Tibial nerve (tissue), 4 donors: ENCODE measurements at regions not wholly inside any gene's neighbourhood (a gene's known extent, or its start where the extent isn't known, plus 50 kb on each side); places are given as distances from the start of the nearest gene placed in this dataset.

ENCODE experiments used
- EP300 ChIP-seq, 2 donors: sonication (generic); formaldehyde crosslinking; IDR thresholded peaks; one replicate each; pipeline ENCODE4 v1.6.1; 2017; ENCODE audit warnings: antibody characterized with exemption in 2 of 2, mild to moderate bottlenecking in 1 of 2
- POLR2A ChIP-seq, 2 donors: fragments of 450-650 bp; IDR thresholded peaks; one replicate each; pipeline ENCODE4 v1.6.1; 2017; ENCODE audit warnings: antibody characterized with exemption in 2 of 2, mild to moderate bottlenecking in 2 of 2, moderate library complexity in 2 of 2
- TF ChIP-seq, protein P1 (sequence below), 5 experiments: fragments of 200-600 bp in 3 of 5; fragments of 450-650 bp in 2 of 5; sonication (generic) in 3 of 5; IDR thresholded peaks; one replicate each; pipeline ENCODE4 v1.5.1; 2016 to 2019; ENCODE audit warnings: antibody characterized with exemption in 5 of 5, mild to moderate bottlenecking in 3 of 5, moderate library complexity in 2 of 5

DNA sequence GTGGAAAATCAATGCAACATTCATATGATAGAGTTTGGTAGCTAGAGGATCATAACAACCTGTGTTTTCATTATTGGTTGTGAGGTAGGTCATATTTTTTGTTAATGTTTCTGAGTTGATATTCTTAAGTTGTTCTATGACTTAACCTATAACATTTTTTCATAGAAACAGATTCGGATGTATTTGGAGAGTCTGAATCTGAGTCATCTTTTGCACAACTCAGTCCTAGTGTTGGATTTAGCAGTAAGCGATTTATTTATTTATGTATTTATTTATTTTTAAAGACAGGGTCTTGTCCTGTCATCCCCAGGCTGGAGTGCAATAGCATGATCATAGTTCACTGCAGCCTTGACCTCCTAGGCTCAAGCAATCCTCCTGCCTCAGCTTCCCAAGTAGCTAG lies 292.8 kb upstream of the ZNF717 start:
- TF ChIP-seq POLR2A (IDR thresholded peaks at IDR 0.05) (no peak), EP300 (IDR thresholded peaks at IDR 0.05) (no peak)
- TF ChIP-seq, protein P1, sequence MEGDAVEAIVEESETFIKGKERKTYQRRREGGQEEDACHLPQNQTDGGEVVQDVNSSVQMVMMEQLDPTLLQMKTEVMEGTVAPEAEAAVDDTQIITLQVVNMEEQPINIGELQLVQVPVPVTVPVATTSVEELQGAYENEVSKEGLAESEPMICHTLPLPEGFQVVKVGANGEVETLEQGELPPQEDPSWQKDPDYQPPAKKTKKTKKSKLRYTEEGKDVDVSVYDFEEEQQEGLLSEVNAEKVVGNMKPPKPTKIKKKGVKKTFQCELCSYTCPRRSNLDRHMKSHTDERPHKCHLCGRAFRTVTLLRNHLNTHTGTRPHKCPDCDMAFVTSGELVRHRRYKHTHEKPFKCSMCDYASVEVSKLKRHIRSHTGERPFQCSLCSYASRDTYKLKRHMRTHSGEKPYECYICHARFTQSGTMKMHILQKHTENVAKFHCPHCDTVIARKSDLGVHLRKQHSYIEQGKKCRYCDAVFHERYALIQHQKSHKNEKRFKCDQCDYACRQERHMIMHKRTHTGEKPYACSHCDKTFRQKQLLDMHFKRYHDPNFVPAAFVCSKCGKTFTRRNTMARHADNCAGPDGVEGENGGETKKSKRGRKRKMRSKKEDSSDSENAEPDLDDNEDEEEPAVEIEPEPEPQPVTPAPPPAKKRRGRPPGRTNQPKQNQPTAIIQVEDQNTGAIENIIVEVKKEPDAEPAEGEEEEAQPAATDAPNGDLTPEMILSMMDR (IDR thresholded peaks at IDR 0.05), result no peak
